Skeletal muscle satellite cell (primary cell): ENCODE measurements at regions not wholly inside any gene's neighbourhood (a gene's known extent, or its start where the extent isn't known, plus 50 kb on each side); places are given as distances from the start of the nearest gene placed in this dataset.

Experiments
- H3K27me3 ChIP-seq: 2 replicates; pipeline ENCODE4 v1.7.0; 2013; ENCODE audit warnings: low read length; ENCODE audit not compliant: control insufficient read depth, insufficient read depth
- H3K36me3 ChIP-seq: 2 replicates; pipeline ENCODE4 v1.7.0; 2013; ENCODE audit warnings: mild to moderate bottlenecking, control low read depth, low read length; ENCODE audit not compliant: insufficient read depth
- H3K4me1 ChIP-seq: 2 replicates; pipeline ENCODE4 v1.7.0; 2013; ENCODE audit warnings: low read length; ENCODE audit not compliant: control insufficient read depth, insufficient read depth
- H3K4me2 ChIP-seq: 2 replicates; pipeline ENCODE4 v1.7.0; 2013; ENCODE audit warnings: mild to moderate bottlenecking, low read length
- H3K4me3 ChIP-seq: 2 replicates; pipeline ENCODE4 v1.7.0; 2013; ENCODE audit warnings: low read length
- H3K9ac ChIP-seq: 2 replicates; pipeline ENCODE4 v1.7.0; 2013; ENCODE audit warnings: mild to moderate bottlenecking, low read depth, low read length, moderate library complexity
- H3K9me3 ChIP-seq: replicated peaks from 2 replicates; pipeline ENCODE4 v1.7.0; 2013; ENCODE audit warnings: mild to moderate bottlenecking, control low read depth, low read length

- peak overlapping the region; percentile 79 for H3K4me2 ChIP-seq
- H3K4me1 ChIP-seq = peaks cover 6% of the 10 kb centered on the region
- H3K27me3 ChIP-seq = peaks cover 29% of the 10 kb centered on the region
- no peak overlapping the region for H3K4me3 ChIP-seq
- no peaks in the 10 kb centered on the region for H3K9me3 ChIP-seq
- H3K9ac ChIP-seq = no peak overlapping the region
- no peaks in the 10 kb centered on the region for H3K36me3 ChIP-seq
Observed at GRCh38 chrX:13936521-13937225, 93.0 kb downstream of the GEMIN8 start.

- Histone ChIP-seq H3K36me3 (no peaks in the 10 kb centered on the region), H3K9me3 (no peaks in the 10 kb centered on the region), H3K27me3 (peaks cover 19% of the 10 kb centered on the region), H3K4me1 (peaks cover 2% of the 10 kb centered on the region), H3K9ac (no peak overlapping the region), H3K4me2 (no peak overlapping the region), H3K4me3 (no peak overlapping the region)
Observed at GRCh38 chrX:13934731-13935130, 95.0 kb downstream of the GEMIN8 start.

GRCh38 chrX:13933851-13934250 is 95.8 kb downstream of the GEMIN8 start:
- Histone ChIP-seq H3K9me3 (no peaks in the 10 kb centered on the region), H3K36me3 (no peaks in the 10 kb centered on the region), H3K4me3 (no peak overlapping the region), H3K9ac (no peak overlapping the region), H3K27me3 (peaks cover 11% of the 10 kb centered on the region), H3K4me2 (no peak overlapping the region), H3K4me1 (no peaks in the 10 kb centered on the region)

- Histone ChIP-seq H3K4me2 (no peak overlapping the region), H3K4me3 (no peak overlapping the region), H3K9ac (no peak overlapping the region), H3K27me3 (peaks cover 10% of the 10 kb centered on the region), H3K9me3 (no peaks in the 10 kb centered on the region), H3K36me3 (no peaks in the 10 kb centered on the region), H3K4me1 (no peaks in the 10 kb centered on the region)
Observed at GRCh38 chrX:13933352-13933751, 96.3 kb downstream of the GEMIN8 start.

- H3K4me3 ChIP-seq = no peak overlapping the region
- H3K4me1 ChIP-seq = no peaks in the 10 kb centered on the region
- no peak overlapping the region for H3K9ac ChIP-seq
- no peaks in the 10 kb centered on the region for H3K9me3 ChIP-seq
- peaks cover 6% of the 10 kb centered on the region for H3K27me3 ChIP-seq
- H3K36me3 ChIP-seq = no peaks in the 10 kb centered on the region
- H3K4me2 ChIP-seq = no peak overlapping the region
Observed at GRCh38 chrX:13932416-13932815, 97.3 kb downstream of the GEMIN8 start.

GRCh38 chrX:13927175-13927574 is 102.5 kb downstream of the GEMIN8 start:
- no peaks in the 10 kb centered on the region for H3K9me3 ChIP-seq
- no peaks in the 10 kb centered on the region for H3K4me1 ChIP-seq
- H3K4me2 ChIP-seq = no peak overlapping the region
- no peak overlapping the region for H3K9ac ChIP-seq
- H3K4me3 ChIP-seq = no peak overlapping the region
- H3K36me3 ChIP-seq = no peaks in the 10 kb centered on the region
- H3K27me3 ChIP-seq = no peaks in the 10 kb centered on the region

- no peaks in the 10 kb centered on the region for H3K4me1 ChIP-seq
- no peaks in the 10 kb centered on the region for H3K9me3 ChIP-seq
- H3K27me3 ChIP-seq = no peaks in the 10 kb centered on the region
Observed at GRCh38 chrX:13923845-13924244, 105.8 kb downstream of the GEMIN8 start.

GRCh38 chrX:13923289-13923688 is 106.4 kb upstream of the GPM6B start:
- Histone ChIP-seq H3K4me2 (no peak overlapping the region), H3K9me3 (no peaks in the 10 kb centered on the region), H3K9ac (no peak overlapping the region), H3K4me3 (no peak overlapping the region), H3K36me3 (no peaks in the 10 kb centered on the region), H3K27me3 (no peaks in the 10 kb centered on the region), H3K4me1 (no peaks in the 10 kb centered on the region)

More at GRCh38 chrX:13923845-13924244, 105.8 kb downstream of the GEMIN8 start:
- Histone ChIP-seq H3K4me2 (no peak overlapping the region), H3K36me3 (no peaks in the 10 kb centered on the region), H3K4me3 (no peak overlapping the region), H3K9ac (no peak overlapping the region)

GRCh38 chrX:13917507-13917906 is 100.6 kb upstream of the GPM6B start:
- Histone ChIP-seq H3K9ac (no peak overlapping the region), H3K4me2 (no peak overlapping the region), H3K36me3 (no peaks in the 10 kb centered on the region), H3K27me3 (no peaks in the 10 kb centered on the region), H3K4me3 (no peak overlapping the region), H3K4me1 (no peaks in the 10 kb centered on the region), H3K9me3 (no peaks in the 10 kb centered on the region)

GRCh38 chrX:13911586-13911985 is 94.7 kb upstream of the GPM6B start:
- Histone ChIP-seq H3K36me3 (no peaks in the 10 kb centered on the region), H3K27me3 (no peaks in the 10 kb centered on the region), H3K4me1 (peaks cover 9% of the 10 kb centered on the region), H3K9ac (no peak overlapping the region), H3K9me3 (no peaks in the 10 kb centered on the region), H3K4me3 (no peak overlapping the region), H3K4me2 (no peak overlapping the region)

GRCh38 chrX:13906093-13906492 is 89.2 kb upstream of the GPM6B start:
- Histone ChIP-seq H3K36me3 (no peaks in the 10 kb centered on the region), H3K9me3 (no peaks in the 10 kb centered on the region)

GRCh38 chrX:13903405-13903804 is 86.5 kb upstream of the GPM6B start:
- H3K27me3 ChIP-seq = no peaks in the 10 kb centered on the region
- no peak overlapping the region for H3K4me3 ChIP-seq
- peaks cover 15% of the 10 kb centered on the region for H3K4me1 ChIP-seq
- H3K9ac ChIP-seq = no peak overlapping the region
- H3K36me3 ChIP-seq = no peaks in the 10 kb centered on the region
- H3K4me2 ChIP-seq = no peak overlapping the region
- H3K9me3 ChIP-seq = no peaks in the 10 kb centered on the region

More at GRCh38 chrX:13906093-13906492, 89.2 kb upstream of the GPM6B start:
- Histone ChIP-seq H3K27me3 (no peaks in the 10 kb centered on the region), H3K4me1 (peaks cover 2% of the 10 kb centered on the region), H3K9ac (no peak overlapping the region), H3K4me3 (no peak overlapping the region), H3K4me2 (no peak overlapping the region)
